Activated CD4-positive, CD25-positive, alpha-beta regulatory T cell (primary cell): ENCODE measurements at regions not wholly inside any gene's neighbourhood (a gene's known extent, or its start where the extent isn't known, plus 50 kb on each side); places are given as distances from the start of the nearest gene placed in this dataset.
"Not testable (repeated sequence)": the region's sequence is repeated elsewhere in the genome, so short reads cannot be mapped to it uniquely, and the experiment has no call there.

ENCODE experiments used
- DNase-seq, 4 experiments: peaks; one replicate each; lab custom pipeline; 2025; lab: John Stamatoyannopoulos, UW

DNA sequence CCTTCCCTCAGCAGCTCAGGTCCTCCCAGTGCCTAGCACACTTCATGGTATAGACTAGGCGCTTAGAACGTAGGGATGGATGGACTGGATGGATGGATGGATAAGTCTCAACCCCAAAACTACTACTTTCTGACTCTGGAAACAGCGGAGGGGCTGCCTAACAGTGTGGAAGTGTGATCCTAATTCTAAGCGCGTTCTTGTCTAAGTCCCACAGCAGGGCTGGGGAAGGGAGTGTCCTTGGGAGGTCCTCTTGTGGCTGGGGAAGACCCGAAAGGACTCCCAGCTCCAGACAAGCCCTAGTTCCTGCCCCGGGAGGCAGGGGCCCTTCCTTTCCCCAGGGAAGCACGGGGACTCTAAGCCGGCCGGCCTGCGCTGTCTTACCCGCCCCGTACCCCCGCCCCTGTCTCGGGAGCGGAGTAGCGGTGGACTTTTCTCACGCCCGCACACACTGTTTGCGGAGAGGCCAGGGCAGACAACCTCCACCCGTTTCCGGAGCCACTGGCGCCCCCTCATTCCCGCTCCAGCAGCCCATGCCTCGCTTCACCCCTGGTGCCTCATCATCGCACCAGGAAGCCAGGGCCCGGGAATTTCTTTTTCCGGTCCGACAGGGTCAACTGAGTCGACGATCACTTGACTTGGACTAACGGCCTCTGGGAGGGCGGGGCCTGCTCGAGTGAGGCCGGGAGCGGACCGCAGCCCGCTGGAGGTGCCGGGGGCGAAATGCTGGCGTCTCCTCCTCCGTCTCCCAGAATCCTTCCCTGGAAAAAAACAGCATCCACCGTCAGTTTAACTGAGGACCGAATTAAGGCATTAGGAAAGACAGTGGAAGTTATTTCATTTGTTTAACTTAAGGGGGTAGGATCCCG is 133.3 kb downstream of the TBC1D2B start:
- DNase-seq: peak in 1 of 4 experiments; percentile 9

- no peak for DNase-seq
These were observed 134.8 kb downstream of the TBC1D2B start for GRCh38 chr15:77942611-77943211.

DNA sequence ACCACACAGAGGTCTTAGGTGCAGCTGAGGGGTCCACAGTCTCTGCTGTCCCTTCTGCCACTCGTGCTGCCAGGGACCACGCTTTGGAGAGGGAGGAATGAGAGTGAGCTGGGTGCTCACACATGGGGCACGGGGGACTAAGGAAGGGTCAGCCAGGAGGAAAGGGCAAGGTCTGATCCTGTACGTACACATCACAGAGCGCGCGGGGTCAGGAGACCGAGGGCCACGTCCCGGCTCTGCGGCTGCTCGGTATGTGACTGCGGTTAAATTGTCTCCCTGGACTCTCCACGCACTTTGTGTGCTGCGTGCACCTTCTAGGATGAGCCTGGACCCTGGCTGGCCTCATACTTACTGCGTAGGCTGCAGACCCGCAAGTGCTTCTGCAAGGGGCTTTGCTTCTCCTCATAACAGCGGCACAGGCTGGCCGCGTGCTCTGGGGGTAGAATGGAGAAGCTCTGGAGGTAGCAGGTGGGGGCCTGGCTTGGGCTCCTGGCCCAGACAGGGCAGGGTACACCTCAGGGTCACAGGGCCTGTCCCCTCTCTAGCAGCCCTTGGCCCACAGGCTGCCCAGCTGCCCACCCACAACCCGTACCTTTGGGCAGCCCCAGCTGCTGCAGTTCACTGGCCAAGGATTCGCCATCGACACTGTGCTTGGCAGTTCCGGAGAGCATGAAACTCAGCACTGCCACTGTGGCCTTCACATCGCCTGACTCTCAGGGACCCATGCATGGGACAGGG is 136.3 kb downstream of the TBC1D2B start:
- not testable (repeated sequence) for DNase-seq

- no peak for DNase-seq
These were observed 137.0 kb downstream of the TBC1D2B start for GRCh38 chr15:77940381-77940947.

GRCh38 chr15:77939851-77940250 is 137.7 kb downstream of the TBC1D2B start:
- no peak for DNase-seq

GRCh38 chr15:77939026-77939425 is 138.5 kb downstream of the TBC1D2B start:
- not testable (repeated sequence) for DNase-seq

DNA sequence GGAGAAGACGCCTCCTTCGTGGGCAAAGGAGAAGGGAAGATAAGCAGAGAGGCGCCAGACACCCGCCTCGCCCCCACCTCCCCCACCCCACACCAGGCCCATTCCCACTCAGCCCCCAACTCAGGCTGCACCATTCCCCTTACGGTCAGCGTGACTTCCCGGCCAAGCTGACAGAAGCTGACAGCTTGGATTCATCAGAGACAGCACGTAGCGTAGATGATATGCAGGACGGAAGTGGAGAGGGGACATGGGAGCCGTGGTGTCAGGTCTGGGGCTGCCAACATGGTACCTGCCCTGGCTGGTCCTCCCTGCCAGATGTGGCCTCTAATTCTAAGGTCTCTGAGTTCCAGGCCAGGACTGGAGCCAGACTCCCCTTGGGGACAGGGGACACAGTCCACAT is 139.0 kb downstream of the TBC1D2B start:
- not testable (repeated sequence) for DNase-seq

GRCh38 chr15:77936567-77936966 is 140.9 kb downstream of the TBC1D2B start:
- not testable (repeated sequence) for DNase-seq

DNA sequence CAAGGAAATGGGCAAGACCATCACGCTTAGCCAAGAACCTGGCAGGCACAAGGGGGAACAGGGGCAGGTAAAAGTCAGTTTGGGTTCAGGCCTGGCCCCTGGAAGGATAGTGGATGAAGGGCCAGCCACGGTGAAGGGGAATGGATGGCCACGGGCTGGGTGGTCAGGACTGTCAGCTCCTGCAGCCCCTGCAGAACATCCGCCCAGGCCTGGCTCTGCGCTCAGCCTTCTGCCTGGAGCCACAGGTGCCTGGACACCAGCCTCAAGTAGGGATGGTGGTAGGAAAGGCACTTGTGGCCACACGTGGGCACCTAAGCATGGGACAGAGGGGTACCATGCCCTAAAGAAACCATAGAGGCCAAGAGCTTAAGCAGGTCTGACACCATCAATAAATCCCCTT is 143.0 kb downstream of the TBC1D2B start:
- DNase-seq: not testable (repeated sequence)

GRCh38 chr15:77930907-77931306 is 146.6 kb downstream of the TBC1D2B start:
- DNase-seq: not testable (repeated sequence)

GRCh38 chr15:77930490-77930889 is 147.0 kb downstream of the TBC1D2B start:
- not testable (repeated sequence) for DNase-seq

DNA sequence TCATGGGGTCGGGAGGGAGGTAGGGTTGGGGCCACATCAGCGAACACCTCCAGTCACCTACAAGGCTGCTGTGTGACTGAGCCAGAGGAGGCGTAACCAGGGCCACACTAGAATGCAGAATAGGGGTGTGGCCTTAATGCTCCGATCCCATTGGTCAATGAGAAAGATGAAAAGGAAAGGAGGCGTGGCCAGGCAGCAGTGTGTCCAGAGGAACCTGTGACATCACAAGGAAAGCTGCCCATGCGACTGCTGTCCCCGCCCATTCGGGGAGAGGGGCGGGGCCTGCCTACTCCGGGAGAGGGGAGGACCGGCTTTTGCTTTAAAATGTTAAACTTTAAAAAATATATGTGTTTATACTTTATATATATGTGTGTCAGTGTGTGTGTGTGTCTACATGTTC is 150.7 kb downstream of the TBC1D2B start:
- not testable (repeated sequence) for DNase-seq

- not testable (repeated sequence) for DNase-seq
These were observed 151.2 kb downstream of the TBC1D2B start for GRCh38 chr15:77926296-77926695.

DNA sequence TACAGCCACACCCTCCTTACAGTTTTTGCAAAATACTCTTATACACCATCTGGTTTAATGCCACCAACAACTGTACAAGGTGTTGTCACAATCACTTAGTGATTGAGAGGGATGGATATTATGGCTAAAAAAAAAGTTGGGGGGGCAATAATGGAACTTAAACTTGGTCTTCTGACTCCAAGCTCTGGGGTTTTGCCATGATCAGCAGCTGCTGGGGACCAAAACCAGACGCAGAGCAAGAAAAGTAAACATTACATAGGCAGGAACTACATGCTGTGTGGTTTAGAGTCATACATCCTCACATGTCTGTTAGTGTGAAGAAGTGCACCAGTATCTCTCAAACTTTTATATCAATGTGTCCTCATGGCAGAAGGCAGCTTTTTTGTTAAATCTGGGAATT is 152.4 kb downstream of the TBC1D2B start:
- DNase-seq: not testable (repeated sequence)

- no peak for DNase-seq
These were observed 155.8 kb downstream of the TBC1D2B start for GRCh38 chr15:77921664-77922063.

DNA sequence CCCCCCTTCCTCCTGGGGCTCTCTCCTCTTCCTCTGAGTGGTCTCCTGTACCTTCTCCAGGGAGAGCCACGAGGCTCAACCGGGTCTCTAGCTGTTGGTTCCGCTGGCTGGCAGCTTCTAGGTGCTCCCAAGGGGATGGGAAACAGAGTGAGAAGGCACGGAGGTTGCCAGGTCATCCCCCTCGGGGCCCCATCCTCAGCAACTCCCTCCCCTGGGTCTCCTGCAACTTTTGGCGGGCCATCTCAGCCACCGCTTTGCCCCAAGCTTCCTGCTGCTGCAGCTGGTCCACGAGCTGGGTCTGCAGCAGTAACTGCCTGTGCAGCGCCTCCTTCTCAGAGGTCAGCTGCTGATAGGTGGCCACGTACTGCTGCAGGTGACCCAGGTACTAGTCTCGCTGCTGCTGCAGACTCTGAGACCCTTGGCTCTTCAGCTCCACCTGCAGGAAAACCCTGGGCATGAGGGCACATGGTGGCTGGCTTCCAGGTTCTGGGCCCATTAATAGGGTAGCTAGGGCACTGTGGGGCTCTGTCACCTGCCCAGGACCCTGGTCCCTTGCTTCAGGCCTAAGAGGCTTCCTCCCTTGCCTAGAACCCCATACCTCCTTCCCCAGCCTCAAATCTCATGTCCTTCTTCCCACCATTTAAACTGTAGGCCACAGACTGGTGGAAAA is 160.4 kb downstream of the TBC1D2B start:
- DNase-seq: not testable (repeated sequence)

- DNase-seq: not testable (repeated sequence)
These were observed 161.6 kb downstream of the TBC1D2B start for GRCh38 chr15:77915961-77916330.

DNA sequence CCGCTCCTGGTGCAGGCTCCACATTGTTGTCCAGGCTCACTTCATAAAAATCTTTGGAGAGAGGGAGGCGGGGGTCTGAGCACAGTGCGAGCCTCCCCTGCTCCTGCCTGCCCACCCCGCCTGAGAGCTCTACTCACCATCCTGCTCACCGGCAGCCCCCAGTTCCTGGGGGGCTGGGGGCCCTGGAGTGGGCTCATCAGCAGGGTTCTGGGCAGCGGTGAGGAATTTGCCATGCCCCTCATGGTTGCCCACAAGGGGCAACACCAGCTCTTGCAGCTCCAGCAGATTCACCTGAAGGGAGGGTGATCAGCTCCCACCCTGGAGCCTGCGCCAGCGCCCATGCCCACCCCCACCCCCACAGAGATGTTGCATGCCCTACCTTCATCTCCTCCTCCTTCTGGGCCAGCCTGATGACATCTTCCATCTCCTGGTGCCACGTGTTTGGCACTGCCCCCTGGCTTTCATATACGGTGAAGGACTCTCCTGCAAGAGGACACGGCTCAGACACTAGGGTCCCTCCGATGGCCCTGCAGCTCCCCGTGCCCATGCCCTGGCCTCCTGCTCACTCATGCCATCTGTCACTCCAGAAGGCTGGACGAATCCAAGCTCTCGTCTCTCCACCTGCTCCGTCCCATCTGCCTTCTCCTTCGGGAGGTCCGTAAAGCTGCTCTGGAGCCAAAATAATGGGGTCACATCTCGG is 162.1 kb downstream of the TBC1D2B start:
- no peak for DNase-seq

DNA sequence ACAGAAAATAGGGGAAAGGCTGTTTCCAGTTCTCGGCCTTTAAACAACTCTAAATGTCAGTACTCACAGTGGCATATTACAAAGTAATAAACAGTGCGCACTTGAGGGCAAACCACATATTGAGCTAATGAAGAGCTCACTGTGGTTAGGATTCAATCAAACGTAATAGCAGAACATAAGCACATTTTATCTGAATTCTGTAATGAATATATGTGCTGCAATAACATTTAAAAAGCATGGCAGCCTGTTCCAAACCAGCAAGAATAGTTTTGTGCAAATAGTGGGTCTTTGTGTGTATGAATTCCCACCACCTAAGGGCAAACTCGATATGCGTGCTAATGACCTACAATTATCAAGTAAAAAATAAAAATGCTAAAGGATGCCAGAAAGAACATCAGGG is 163.0 kb downstream of the TBC1D2B start:
- DNase-seq: not testable (repeated sequence)

DNA sequence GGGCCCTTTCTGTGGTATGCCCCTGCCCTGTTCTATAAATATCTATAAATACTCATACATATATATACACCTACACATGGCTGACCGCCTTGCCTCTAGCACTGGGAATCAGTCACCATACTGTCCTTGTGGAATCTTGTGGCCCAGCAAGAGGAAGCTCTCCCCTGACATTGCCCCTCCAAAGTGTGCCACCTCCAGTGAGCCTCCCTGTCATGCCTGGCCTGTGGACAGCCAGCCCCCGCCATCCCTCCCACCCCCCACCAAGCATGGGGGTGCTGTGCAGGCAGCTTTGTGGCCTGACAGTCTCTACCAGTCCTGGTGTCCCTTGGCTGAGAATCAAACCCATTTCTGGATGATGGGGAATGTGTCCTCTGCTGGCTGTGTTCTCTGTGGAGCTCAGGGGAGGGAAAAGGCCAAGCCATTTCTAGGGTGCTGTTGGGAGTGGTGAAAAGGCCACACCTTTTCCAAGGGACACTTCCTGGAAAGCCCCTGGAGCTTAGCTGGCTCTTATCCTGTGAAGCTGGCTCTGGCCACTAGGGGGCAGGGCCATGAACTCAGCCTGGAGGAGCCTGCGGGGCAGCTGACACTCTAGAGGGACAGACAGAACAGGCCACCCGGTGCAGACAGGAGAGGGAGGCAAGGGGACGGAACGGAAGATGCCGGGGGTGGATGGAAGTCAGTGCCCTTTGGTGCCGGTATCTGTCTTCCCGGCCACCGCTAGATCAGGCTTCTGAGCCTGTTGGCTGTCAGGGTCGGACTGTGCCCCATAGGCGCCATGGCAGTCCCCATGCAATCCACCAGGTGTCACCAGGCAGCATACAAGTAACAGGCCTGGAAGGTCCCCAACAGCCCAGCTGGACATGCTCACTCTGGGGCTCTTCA is 167.2 kb downstream of the TBC1D2B start:
- DNase-seq: peak; percentile 48 to 73 (median 66)
